OCI-LY7 (cell line): ENCODE measurements at regions not wholly inside any gene's neighbourhood (a gene's known extent, or its start where the extent isn't known, plus 50 kb on each side); places are given as distances from the start of the nearest gene placed in this dataset.

Source experiments
- BruUV-seq: library from RNA; stranded (reverse); fragments of 400-500 nt; replicated peaks from 2 replicates; lab custom pipeline; 2021; lab: Mats Ljungman, UMichigan
- CTCF ChIA-PET: fragments of 300-600 bp; sonication (Branson Sonifier 250); formaldehyde crosslinking; loops from one replicate; lab custom pipeline; 2022; ENCODE audit warnings: antibody characterized with exemption; ENCODE audit not compliant: unreplicated experiment; lab: Charles Lee
- POLR2A ChIA-PET: fragments of 300-600 bp; sonication (Branson Sonifier 250); formaldehyde crosslinking; loops from one replicate; lab custom pipeline; 2022; ENCODE audit warnings: antibody characterized with exemption; lab: Charles Lee
- DNase-seq: peaks from one replicate; pipeline ENCODE4 v3.0.0-alpha.2; 2015; ENCODE audit warnings: low spot score
- H2AFZ ChIP-seq: fragments of 200-600 bp; sonication (generic), shearing (Covaris generic); 2 replicates; pipeline ENCODE4 v1.6.1; 2014; ENCODE audit warnings: mild to moderate bottlenecking, antibody characterized with exemption, low read length, moderate library complexity
- H3K27ac ChIP-seq: fragments of 200-600 bp; sonication (generic); 2 replicates; pipeline ENCODE4 v1.5.1; 2014; ENCODE audit warnings: mixed run types, low read depth, mild to moderate bottlenecking, moderate library complexity, low read length, inconsistent platforms; ENCODE audit not compliant: poor library complexity, severe bottlenecking
- H3K36me3 ChIP-seq: fragments of 200-600 bp; sonication (generic); 2 replicates; pipeline ENCODE4 v1.6.1; 2014; ENCODE audit warnings: mild to moderate bottlenecking, antibody characterized with exemption, low read length, moderate library complexity, mixed read lengths; ENCODE audit not compliant: insufficient read depth
- H3K4me1 ChIP-seq: fragments of 200-600 bp; sonication (generic); 2 replicates; pipeline ENCODE4 v1.5.1; 2014; ENCODE audit warnings: mild to moderate bottlenecking, low read length; ENCODE audit not compliant: insufficient read depth, poor library complexity, severe bottlenecking
- H3K4me2 ChIP-seq: fragments of 200-600 bp; sonication (generic); 2 replicates; pipeline ENCODE4 v1.6.1; 2014; ENCODE audit warnings: mild to moderate bottlenecking, low read length
- H3K4me3 ChIP-seq: fragments of 200-600 bp; sonication (generic); 2 replicates; pipeline ENCODE4 v1.5.1; 2014; ENCODE audit warnings: mild to moderate bottlenecking, low read depth, low read length; ENCODE audit not compliant: poor library complexity, severe bottlenecking
- H3K79me2 ChIP-seq: fragments of 200-600 bp; sonication (generic); 2 replicates; pipeline ENCODE4 v1.6.1; 2016; ENCODE audit warnings: low read depth, mild to moderate bottlenecking, low read length, moderate library complexity, mixed read lengths; ENCODE audit not compliant: insufficient read depth
- H3K9me2 ChIP-seq: fragments of 200-600 bp; sonication (generic); 2 replicates; pipeline ENCODE4 v1.6.1; 2016; ENCODE audit warnings: mild to moderate bottlenecking, low read length, mixed read lengths; ENCODE audit not compliant: insufficient read depth
- H3K9me3 ChIP-seq: fragments of 200-600 bp; sonication (generic); 2 replicates; pipeline ENCODE4 v1.6.1; 2014; ENCODE audit warnings: mild to moderate bottlenecking, mixed run types, low read length, mixed read lengths
- H4K20me1 ChIP-seq: fragments of 200-600 bp; sonication (generic); 2 replicates; pipeline ENCODE4 v1.6.1; 2014; ENCODE audit warnings: mild to moderate bottlenecking, antibody characterized with exemption, low read length, moderate library complexity, mixed read lengths; ENCODE audit not compliant: insufficient read depth
- CTCF ChIP-seq: fragments of 200-600 bp; sonication (generic); conservative IDR thresholded peaks from 2 replicates; pipeline ENCODE4 v1.5.1; 2014; ENCODE audit warnings: mild to moderate bottlenecking, antibody characterized with exemption, low read length, moderate library complexity, mixed read lengths
- EZH2phosphoT487 ChIP-seq: fragments of 200-600 bp; sonication (generic); IDR thresholded peaks from 2 replicates; pipeline ENCODE4 v1.6.1; 2018; ENCODE audit warnings: low read depth, borderline replicate concordance, mild to moderate bottlenecking, mixed run types, antibody characterized with exemption, low read length, moderate library complexity, mixed read lengths
- intact Hi-C: fragments of 100-400 bp; cut with micrococcal nuclease; formaldehyde crosslinking; loops from one replicate; pipeline ENCODE4 v1.10.0; 2022; ENCODE audit not compliant: unreplicated experiment

- Histone ChIP-seq H3K4me3 (no peak overlapping the region), H3K36me3 (no peaks in the 10 kb centered on the region), H3K79me2 (no peaks in the 10 kb centered on the region), H3K9me2 (no peaks in the 10 kb centered on the region), H2AFZ (no peak overlapping the region), H3K4me2 (no peak overlapping the region), H3K4me1 (no peaks in the 10 kb centered on the region), H4K20me1 (no peaks in the 10 kb centered on the region), H3K27ac (no peak overlapping the region), H3K9me3 (no peaks in the 10 kb centered on the region)
- intact Hi-C loops = no loop called here
- ChIA-PET CTCF (no interaction called here), POLR2A (no interaction called here)
- no TSS peak for BruUV-seq
- TF ChIP-seq CTCF (no peak), EZH2phosphoT487 (no peak)
- no peak for DNase-seq
These were observed 291.1 kb downstream of the ZNF248 start for GRCh38 chr10:37566332-37566731.

GRCh38 chr10:37563715-37564108 is 293.7 kb downstream of the ZNF248 start:
- Histone ChIP-seq H3K36me3 (no peaks in the 10 kb centered on the region), H3K4me1 (no peaks in the 10 kb centered on the region), H3K79me2 (no peaks in the 10 kb centered on the region), H3K9me3 (no peaks in the 10 kb centered on the region), H4K20me1 (no peaks in the 10 kb centered on the region), H3K4me2 (no peak overlapping the region), H3K4me3 (no peak overlapping the region), H3K27ac (no peak overlapping the region), H2AFZ (no peak overlapping the region), H3K9me2 (no peaks in the 10 kb centered on the region)
- TF ChIP-seq CTCF = no peak
- no peak for TF ChIP-seq EZH2phosphoT487
- no peak for DNase-seq
- POLR2A ChIA-PET = no interaction called here
- BruUV-seq = no TSS peak
- CTCF ChIA-PET = no interaction called here
- intact Hi-C loops = no loop called here

- no TSS peak for BruUV-seq
- intact Hi-C loops = no loop called here
- no peaks in the 10 kb centered on the region for H3K9me3 ChIP-seq
- no peak overlapping the region for H3K4me2 ChIP-seq
- H4K20me1 ChIP-seq = no peaks in the 10 kb centered on the region
- POLR2A ChIA-PET = no interaction called here
- H3K4me1 ChIP-seq = no peaks in the 10 kb centered on the region
- H3K79me2 ChIP-seq = no peaks in the 10 kb centered on the region
- H2AFZ ChIP-seq = no peak overlapping the region
- no peaks in the 10 kb centered on the region for H3K36me3 ChIP-seq
- no peak overlapping the region for H3K27ac ChIP-seq
- DNase-seq = no peak
- no peaks in the 10 kb centered on the region for H3K9me2 ChIP-seq
- TF ChIP-seq CTCF (no peak), EZH2phosphoT487 (no peak)
- CTCF ChIA-PET = no interaction called here
- no peak overlapping the region for H3K4me3 ChIP-seq
These were observed 294.2 kb downstream of the ZNF248 start for GRCh38 chr10:37563107-37563714.
